Nephron (organoid): ENCODE measurements at regions not wholly inside any gene's neighbourhood (a gene's known extent, or its start where the extent isn't known, plus 50 kb on each side); places are given as distances from the start of the nearest gene placed in this dataset.

Experiments used
- H3K27ac Mint-ChIP-seq, 3 experiments: 2 replicates each; pipeline ENCODE4 v1.8.0; 2020; ENCODE audit warnings: mixed read lengths in 3 of 3, mild to moderate bottlenecking in 2 of 3, moderate library complexity in 1 of 3
- H3K27me3 Mint-ChIP-seq: 2 replicates; pipeline ENCODE4 v1.8.0; 2021; ENCODE audit warnings: low read depth, mild to moderate bottlenecking, moderate library complexity, mixed read lengths
- H3K36me3 Mint-ChIP-seq: 2 replicates; pipeline ENCODE4 v1.8.0; 2020; ENCODE audit warnings: low read depth, mixed read lengths
- H3K4me1 Mint-ChIP-seq: 2 replicates; pipeline ENCODE4 v1.8.0; 2020; ENCODE audit warnings: mixed read lengths
- H3K4me3 Mint-ChIP-seq, 3 experiments: 2 replicates each; pipeline ENCODE4 v1.8.0; 2020; ENCODE audit warnings: mild to moderate bottlenecking in 3 of 3, mixed read lengths in 3 of 3, moderate library complexity in 2 of 3
- H3K9me3 Mint-ChIP-seq: 2 replicates; pipeline ENCODE4 v1.8.0; 2020; ENCODE audit warnings: mixed read lengths
- TF ChIP-seq, protein P1 (sequence below), 3 experiments: fragments of 200-600 bp; sonication (generic); IDR thresholded peaks; one replicate each; pipeline ENCODE4 v1.5.0; 2021; ENCODE audit warnings: antibody characterized with exemption in 3 of 3; ENCODE audit not compliant: unreplicated experiment in 3 of 3

DNA sequence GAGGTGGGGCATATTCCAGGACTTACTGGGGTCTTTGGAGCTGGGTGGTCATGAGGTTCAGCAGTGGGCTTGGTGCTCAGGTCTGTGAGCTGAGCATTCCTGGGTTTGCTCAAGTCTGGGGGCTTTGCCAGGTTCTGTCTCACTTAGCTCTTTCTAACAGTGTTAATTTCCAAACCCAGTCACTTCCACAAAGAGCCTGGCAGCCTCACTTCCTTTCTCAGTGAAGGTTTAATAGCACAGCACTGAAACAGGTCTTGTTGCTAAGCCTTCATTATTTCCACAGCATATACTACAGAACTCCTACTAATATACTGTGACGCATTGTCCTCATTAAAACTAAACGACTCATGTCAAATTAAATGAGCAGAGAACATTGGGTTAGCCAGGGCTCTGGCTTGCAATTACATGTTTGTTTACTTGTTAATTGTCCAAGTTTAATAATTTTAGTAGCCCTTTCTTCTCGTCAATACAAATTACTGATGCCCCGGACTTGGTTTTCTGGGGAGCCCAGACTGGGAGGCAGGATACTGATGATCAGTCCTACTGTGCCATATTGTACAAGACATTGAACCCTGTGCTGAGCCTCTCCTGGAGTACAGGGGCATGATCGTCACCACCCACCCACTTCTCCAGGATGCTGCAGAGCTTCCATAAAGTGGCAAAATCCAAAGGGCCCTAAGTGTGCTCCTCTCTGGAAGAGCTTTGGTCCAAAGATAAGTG, 170.7 kb downstream of the IER5 start:
- H3K4me3 Mint-ChIP-seq: no peak overlapping the region
- H3K27ac Mint-ChIP-seq: no peak overlapping the region
- peaks cover 23% of the 10 kb centered on the region for H3K27me3 Mint-ChIP-seq
- H3K36me3 Mint-ChIP-seq: no peaks in the 10 kb centered on the region
- TF ChIP-seq, protein P1, sequence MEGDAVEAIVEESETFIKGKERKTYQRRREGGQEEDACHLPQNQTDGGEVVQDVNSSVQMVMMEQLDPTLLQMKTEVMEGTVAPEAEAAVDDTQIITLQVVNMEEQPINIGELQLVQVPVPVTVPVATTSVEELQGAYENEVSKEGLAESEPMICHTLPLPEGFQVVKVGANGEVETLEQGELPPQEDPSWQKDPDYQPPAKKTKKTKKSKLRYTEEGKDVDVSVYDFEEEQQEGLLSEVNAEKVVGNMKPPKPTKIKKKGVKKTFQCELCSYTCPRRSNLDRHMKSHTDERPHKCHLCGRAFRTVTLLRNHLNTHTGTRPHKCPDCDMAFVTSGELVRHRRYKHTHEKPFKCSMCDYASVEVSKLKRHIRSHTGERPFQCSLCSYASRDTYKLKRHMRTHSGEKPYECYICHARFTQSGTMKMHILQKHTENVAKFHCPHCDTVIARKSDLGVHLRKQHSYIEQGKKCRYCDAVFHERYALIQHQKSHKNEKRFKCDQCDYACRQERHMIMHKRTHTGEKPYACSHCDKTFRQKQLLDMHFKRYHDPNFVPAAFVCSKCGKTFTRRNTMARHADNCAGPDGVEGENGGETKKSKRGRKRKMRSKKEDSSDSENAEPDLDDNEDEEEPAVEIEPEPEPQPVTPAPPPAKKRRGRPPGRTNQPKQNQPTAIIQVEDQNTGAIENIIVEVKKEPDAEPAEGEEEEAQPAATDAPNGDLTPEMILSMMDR (IDR thresholded peaks at IDR 0.05; ENCODE audit: unreplicated experiment in 3 of 3): no peak
- H3K9me3 Mint-ChIP-seq: peaks cover 9% of the 10 kb centered on the region
- H3K4me1 Mint-ChIP-seq: no peaks in the 10 kb centered on the region

DNA sequence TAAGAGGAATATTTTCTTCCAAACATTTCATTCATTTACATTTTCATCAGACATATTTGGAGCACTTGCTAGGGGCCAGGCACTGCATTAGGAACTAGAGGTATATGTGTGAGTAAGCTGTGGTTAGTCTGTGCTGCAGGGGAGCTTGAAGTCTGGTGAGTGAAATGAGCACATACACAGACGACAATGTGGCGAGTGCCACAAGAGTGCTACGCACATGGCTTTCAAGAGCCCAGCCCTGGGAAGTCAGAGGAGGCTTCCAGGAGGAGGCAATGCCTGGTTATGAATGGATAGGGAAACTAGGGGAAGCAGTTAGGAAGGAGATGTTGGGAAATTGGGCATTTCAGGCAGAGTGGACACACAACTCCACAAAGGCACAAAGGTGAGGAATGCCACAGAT, 171.8 kb downstream of the IER5 start:
- H3K36me3 Mint-ChIP-seq: no peaks in the 10 kb centered on the region
- TF ChIP-seq, protein P1 (IDR thresholded peaks at IDR 0.05; ENCODE audit: unreplicated experiment in 3 of 3): no peak
- H3K4me1 Mint-ChIP-seq: no peaks in the 10 kb centered on the region
- H3K4me3 Mint-ChIP-seq: no peak overlapping the region
- peaks cover 4% of the 10 kb centered on the region for H3K9me3 Mint-ChIP-seq
- peaks cover 23% of the 10 kb centered on the region for H3K27me3 Mint-ChIP-seq
- no peak overlapping the region for H3K27ac Mint-ChIP-seq

DNA sequence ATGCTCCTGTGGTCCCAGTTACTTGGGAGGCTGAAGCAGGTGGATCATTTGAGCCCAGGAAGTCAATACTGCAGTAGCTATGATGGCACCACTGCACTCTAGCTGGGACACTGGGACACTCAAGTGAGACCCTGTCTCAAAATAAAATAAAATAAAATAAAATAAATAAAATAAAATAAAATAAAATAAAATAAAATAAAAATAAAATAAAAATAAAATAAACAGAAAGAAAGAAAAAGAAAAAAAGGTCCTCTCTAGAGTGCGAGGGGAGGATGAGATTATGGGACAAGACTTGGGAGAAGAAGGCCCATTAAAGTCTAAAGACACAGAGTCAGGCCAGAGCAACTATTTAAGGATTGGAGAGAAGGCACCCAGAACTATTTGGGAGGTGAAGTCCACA, 172.5 kb downstream of the IER5 start:
- Mint-ChIP-seq H3K36me3 (no peaks in the 10 kb centered on the region), H3K27ac (no peak overlapping the region), H3K9me3 (no peaks in the 10 kb centered on the region), H3K27me3 (peaks cover 22% of the 10 kb centered on the region), H3K4me1 (no peaks in the 10 kb centered on the region), H3K4me3 (no peak overlapping the region)
- TF ChIP-seq, protein P1 (IDR thresholded peaks at IDR 0.05; ENCODE audit: unreplicated experiment in 3 of 3): no peak

DNA sequence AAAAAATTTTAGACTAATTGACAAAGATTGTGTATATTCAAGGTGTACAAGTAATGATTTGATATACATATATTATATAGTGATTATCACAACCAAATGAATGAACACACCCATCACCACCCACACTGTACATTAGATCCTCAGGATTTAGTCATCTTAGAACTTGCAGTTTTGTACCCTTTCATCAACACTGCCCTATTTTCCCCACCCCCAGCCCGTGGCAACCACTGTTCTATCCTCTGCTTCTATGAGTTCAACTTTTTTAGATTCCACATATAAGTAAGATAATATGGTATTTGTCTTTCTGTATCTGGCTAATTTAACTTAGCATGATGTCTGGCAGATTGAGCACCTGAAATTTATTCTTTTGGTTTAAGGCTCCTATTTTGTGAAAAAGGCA, 173.6 kb downstream of the IER5 start:
- H3K9me3 Mint-ChIP-seq: peaks cover 4% of the 10 kb centered on the region
- H3K27ac Mint-ChIP-seq: no peak overlapping the region
- no peaks in the 10 kb centered on the region for H3K4me1 Mint-ChIP-seq

DNA sequence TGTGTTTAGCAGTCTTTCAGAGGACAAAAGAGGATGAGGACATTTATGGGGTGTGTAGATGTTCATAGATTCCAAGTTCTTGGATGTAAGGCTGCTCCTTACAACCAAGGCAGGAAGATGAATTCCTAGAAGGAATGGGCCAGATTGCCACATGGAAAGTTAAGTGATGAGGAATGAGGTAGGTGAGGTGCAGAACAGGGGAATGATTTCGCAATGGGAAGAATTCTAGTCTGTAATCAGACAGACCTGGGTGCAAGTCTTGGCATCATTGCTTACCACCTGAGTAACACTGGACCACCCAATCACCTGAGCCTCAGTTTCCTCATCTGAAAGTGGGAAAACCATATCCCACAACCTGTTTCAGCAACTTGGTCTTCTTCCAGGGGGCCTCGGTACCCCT, 174.9 kb downstream of the IER5 start:
- H3K4me3 Mint-ChIP-seq: no peak overlapping the region
- no peaks in the 10 kb centered on the region for H3K36me3 Mint-ChIP-seq
- no peaks in the 10 kb centered on the region for H3K4me1 Mint-ChIP-seq
- H3K9me3 Mint-ChIP-seq: peaks cover 9% of the 10 kb centered on the region
- TF ChIP-seq, protein P1 (IDR thresholded peaks at IDR 0.05; ENCODE audit: unreplicated experiment in 3 of 3): no peak
- H3K27me3 Mint-ChIP-seq: peaks cover 19% of the 10 kb centered on the region
- no peak overlapping the region for H3K27ac Mint-ChIP-seq

More for the DNA sequence above, 173.6 kb downstream of the IER5 start:
- Mint-ChIP-seq H3K36me3 (no peaks in the 10 kb centered on the region), H3K4me3 (no peak overlapping the region), H3K27me3 (peaks cover 17% of the 10 kb centered on the region)
- TF ChIP-seq, protein P1 (IDR thresholded peaks at IDR 0.05; ENCODE audit: unreplicated experiment in 3 of 3): no peak

DNA sequence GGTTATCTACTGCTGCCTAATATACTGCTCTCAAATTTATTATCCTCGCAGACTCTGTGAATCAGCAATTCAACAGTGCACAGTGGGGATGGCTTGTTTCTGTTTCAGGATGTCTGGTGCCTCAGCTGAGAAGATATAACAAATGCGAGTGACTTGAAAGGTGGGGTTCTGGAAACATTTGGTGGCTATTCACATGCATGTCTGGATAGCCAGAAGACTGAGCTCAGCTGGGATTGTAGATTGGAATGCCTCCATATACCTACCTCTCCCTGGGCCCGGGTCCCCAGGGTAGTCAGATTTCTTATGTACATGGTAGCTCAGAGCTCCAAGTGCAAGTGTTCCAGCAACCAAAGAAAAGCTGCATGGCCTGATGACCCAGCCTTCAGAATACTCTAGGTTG, 176.3 kb downstream of the IER5 start:
- Mint-ChIP-seq H3K36me3 (no peaks in the 10 kb centered on the region), H3K27me3 (peaks cover 19% of the 10 kb centered on the region), H3K4me3 (no peak overlapping the region), H3K27ac (no peak overlapping the region), H3K9me3 (peaks cover 9% of the 10 kb centered on the region), H3K4me1 (no peaks in the 10 kb centered on the region)
- TF ChIP-seq, protein P1 (IDR thresholded peaks at IDR 0.05; ENCODE audit: unreplicated experiment in 3 of 3): no peak
